ENCODE measurements at regions not wholly inside any gene's neighbourhood (a gene's known extent, or its start where the extent isn't known, plus 50 kb on each side); places are given as distances from the start of the nearest gene placed in this dataset.

- no peaks in the 10 kb centered on the region for H3K36me3 ChIP-seq (ENCODE audit: low read depth)
- intact Hi-C loops (cut with DNase I, micrococcal nuclease): no loop called here
- ATAC-seq: no peak
- DNase-seq: no peak
- H3K4me1 ChIP-seq (ENCODE audit: low read depth): no peaks in the 10 kb centered on the region
- no peaks in the 10 kb centered on the region for H3K9me3 ChIP-seq
- no peak overlapping the region for H3K4me3 ChIP-seq
- TF ChIP-seq, protein P1, sequence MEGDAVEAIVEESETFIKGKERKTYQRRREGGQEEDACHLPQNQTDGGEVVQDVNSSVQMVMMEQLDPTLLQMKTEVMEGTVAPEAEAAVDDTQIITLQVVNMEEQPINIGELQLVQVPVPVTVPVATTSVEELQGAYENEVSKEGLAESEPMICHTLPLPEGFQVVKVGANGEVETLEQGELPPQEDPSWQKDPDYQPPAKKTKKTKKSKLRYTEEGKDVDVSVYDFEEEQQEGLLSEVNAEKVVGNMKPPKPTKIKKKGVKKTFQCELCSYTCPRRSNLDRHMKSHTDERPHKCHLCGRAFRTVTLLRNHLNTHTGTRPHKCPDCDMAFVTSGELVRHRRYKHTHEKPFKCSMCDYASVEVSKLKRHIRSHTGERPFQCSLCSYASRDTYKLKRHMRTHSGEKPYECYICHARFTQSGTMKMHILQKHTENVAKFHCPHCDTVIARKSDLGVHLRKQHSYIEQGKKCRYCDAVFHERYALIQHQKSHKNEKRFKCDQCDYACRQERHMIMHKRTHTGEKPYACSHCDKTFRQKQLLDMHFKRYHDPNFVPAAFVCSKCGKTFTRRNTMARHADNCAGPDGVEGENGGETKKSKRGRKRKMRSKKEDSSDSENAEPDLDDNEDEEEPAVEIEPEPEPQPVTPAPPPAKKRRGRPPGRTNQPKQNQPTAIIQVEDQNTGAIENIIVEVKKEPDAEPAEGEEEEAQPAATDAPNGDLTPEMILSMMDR (IDR thresholded peaks at IDR 0.05): no peak
These were observed 78.8 kb downstream of the LINC01488 start for GRCh38 chr11:69560141-69560790.

GRCh38 chr11:69562302-69562701 is 78.7 kb upstream of the CCND1 start:
- TF ChIP-seq, protein P1 (IDR thresholded peaks at IDR 0.05): no peak
- intact Hi-C loops (cut with DNase I, micrococcal nuclease): no loop called here
- no peak overlapping the region for H3K4me3 ChIP-seq

DNA sequence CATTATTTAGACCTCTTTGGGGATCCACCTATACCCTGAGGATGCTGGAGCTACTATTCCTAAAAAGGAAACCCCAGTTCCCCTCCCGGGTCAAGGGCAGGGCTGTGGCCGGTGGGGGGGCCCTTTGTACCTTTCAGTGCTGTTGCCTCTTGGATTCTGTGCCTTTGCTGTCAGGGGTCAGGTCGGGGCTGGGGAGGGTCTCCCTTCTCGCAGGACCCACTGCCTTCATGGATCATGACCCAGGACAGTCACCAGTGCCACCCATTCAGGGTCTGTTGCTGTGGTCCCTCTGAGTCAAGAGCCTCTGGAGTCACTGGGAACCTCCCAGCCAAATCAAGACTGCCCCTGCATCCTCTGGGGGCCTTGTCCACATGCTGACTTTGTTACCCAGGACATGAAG is 78.1 kb upstream of the CCND1 start:
- no peaks in the 10 kb centered on the region for H3K4me1 ChIP-seq (ENCODE audit: low read depth)
- no peaks in the 10 kb centered on the region for H3K9me3 ChIP-seq
- H3K36me3 ChIP-seq (ENCODE audit: low read depth): no peaks in the 10 kb centered on the region
- DNase-seq (no peak), ATAC-seq (no peak)
- H3K4me3 ChIP-seq: no peak overlapping the region
- intact Hi-C loops (cut with DNase I, micrococcal nuclease): no loop called here
- TF ChIP-seq, protein P1 (IDR thresholded peaks at IDR 0.05): no peak

More at GRCh38 chr11:69562302-69562701, 78.7 kb upstream of the CCND1 start:
- no peaks in the 10 kb centered on the region for H3K4me1 ChIP-seq (ENCODE audit: low read depth)
- no peak for ATAC-seq
- no peaks in the 10 kb centered on the region for H3K36me3 ChIP-seq (ENCODE audit: low read depth)
- no peak for DNase-seq
- no peaks in the 10 kb centered on the region for H3K9me3 ChIP-seq

DNA sequence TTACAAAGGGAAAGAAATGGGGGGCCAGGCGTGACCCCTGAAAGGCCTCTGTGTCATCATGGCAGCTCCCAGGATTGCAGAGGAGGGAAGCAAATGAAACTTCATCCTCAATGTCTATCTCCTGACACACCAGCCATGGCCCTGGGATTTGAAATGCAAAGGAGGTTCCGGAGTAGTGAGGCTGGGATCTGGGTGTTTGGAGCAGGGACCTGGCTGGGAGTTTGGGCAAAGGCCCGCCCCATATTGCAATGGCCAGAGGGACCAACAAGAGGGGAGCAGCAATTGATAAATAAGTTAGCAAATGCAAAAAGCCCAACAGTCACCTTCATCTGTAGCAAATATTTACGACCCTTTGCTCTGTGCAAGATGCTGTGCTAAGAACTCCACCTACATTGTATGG is 77.7 kb upstream of the CCND1 start:
- no peaks in the 10 kb centered on the region for H3K36me3 ChIP-seq (ENCODE audit: low read depth)
- no peaks in the 10 kb centered on the region for H3K4me1 ChIP-seq (ENCODE audit: low read depth)
- TF ChIP-seq, protein P1 (IDR thresholded peaks at IDR 0.05): no peak
- no peaks in the 10 kb centered on the region for H3K9me3 ChIP-seq
- ATAC-seq (no peak), DNase-seq (no peak)
- intact Hi-C loops (cut with DNase I, micrococcal nuclease): no loop called here
- no peak overlapping the region for H3K4me3 ChIP-seq

DNA sequence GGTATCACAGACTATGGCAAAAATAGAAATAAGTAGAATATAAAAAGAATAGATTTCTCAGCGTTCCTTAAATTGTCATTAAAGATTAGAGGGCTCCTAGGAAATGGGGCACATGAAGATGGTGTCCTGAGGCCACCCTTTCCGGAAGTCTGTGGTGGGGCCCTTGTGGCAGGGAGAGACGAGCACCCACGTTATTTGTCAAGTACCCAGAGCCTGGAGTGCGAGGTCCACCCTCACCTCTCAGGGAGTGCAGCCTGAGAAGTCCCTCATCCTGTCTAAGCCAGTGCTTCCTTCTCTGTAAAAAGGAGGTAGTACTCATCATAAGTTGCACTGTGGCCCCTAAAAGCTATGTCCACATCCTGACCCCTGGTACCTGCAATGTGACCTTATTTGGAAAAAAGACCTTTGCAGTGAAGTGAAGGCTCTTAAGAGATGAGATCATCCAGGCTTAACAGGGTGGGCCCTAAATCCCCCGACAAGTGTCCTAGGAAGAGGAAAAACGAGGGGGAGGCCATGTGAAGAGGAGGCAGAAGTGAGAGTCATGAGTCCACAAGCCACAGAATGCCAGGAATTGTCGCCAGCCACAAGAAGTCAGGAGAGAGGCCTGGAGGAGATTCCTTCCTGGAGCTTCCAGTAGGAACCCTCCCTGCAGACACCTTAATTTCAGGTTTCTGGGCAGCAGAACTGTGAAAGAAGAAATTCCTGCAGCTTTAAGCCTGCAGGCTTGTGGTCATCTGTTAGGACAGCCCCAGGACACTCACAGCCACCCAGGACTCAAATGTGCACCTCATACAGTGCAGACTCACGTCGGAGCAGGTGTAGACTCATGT is 76.8 kb upstream of the CCND1 start:
- ATAC-seq (no peak), DNase-seq (no peak)
- Histone ChIP-seq H3K36me3 (ENCODE audit: low read depth) (no peaks in the 10 kb centered on the region), H3K4me3 (no peak overlapping the region), H3K4me1 (ENCODE audit: low read depth) (no peaks in the 10 kb centered on the region), H3K9me3 (no peaks in the 10 kb centered on the region)
- intact Hi-C loops (cut with DNase I, micrococcal nuclease): no loop called here
- TF ChIP-seq, protein P1 (IDR thresholded peaks at IDR 0.05): no peak
